HL-60 (cell line): ENCODE measurements at regions not wholly inside any gene's neighbourhood (a gene's known extent, or its start where the extent isn't known, plus 50 kb on each side); places are given as distances from the start of the nearest gene placed in this dataset.

Experiments
- DNase-seq, 2 experiments: peaks; one replicate each; pipeline ENCODE4 v3.0.0-alpha.2; 2010 to 2020; ENCODE audit warnings: low read depth in 1 of 2, low spot score in 1 of 2
- H3K27ac ChIP-seq: fragments of 250-450 bp; sonication (Bioruptor Pico); replicated peaks from 2 replicates; pipeline ENCODE4 v1.5.1; 2020; ENCODE audit warnings: mild to moderate bottlenecking, moderate library complexity
- H3K27me3 ChIP-seq: fragments of 250-450 bp; sonication (Bioruptor Pico); 2 replicates; pipeline ENCODE4 v1.5.1; 2021; ENCODE audit warnings: mild to moderate bottlenecking, moderate library complexity; ENCODE audit not compliant: insufficient read depth, poor library complexity, severe bottlenecking
- H3K4me3 ChIP-seq: replicated peaks from 2 replicates; pipeline ENCODE4 v1.5.1; 2011; ENCODE audit warnings: mild to moderate bottlenecking, control low read depth, low read length; ENCODE audit not compliant: insufficient read depth
- GABPA ChIP-seq: IDR thresholded peaks from 2 replicates; pipeline ENCODE4 v1.6.1; 2012; ENCODE audit warnings: low read depth
- POLR2AphosphoS5 ChIP-seq: IDR thresholded peaks from 2 replicates; pipeline ENCODE4 v1.6.1; 2012; ENCODE audit warnings: low read depth
- SPI1 ChIP-seq: IDR thresholded peaks from 2 replicates; pipeline ENCODE4 v1.6.1; 2012; ENCODE audit warnings: low read depth, mild to moderate bottlenecking, borderline replicate concordance
- TF ChIP-seq, protein P1 (sequence below): IDR thresholded peaks from one replicate; pipeline ENCODE4 v1.5.1; 2011; ENCODE audit warnings: low read length, control low read depth, inconsistent platforms; ENCODE audit not compliant: insufficient read depth
- TF ChIP-seq, protein P2 (sequence below): IDR thresholded peaks from 2 replicates; pipeline ENCODE4 v1.6.1; 2012; ENCODE audit warnings: low read depth; ENCODE audit not compliant: insufficient replicate concordance

DNA sequence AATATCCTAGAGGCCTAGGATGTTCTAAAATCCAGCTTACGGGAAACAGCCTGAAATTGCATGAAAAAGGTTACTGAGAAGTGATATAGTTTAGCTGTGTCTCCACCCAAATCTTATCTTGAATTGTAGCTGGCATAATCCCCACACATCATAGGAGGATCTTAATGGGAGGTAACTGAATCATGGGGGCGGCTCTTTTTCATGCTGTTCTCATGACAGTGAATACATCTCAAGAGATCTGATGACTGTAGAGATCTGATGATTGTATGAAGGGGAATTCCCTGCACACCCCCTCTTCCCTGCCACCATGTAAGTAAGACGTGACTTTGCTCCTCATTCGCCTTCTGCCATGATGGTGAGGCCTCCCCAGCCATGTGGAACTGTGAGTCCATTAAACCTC lies 385.6 kb upstream of the ID2 start:
- DNase-seq, result no peak
- H3K27ac ChIP-seq, result no peak overlapping the region
- H3K27me3 ChIP-seq, result no peaks in the 10 kb centered on the region
- TF ChIP-seq GABPA (no peak), SPI1 (no peak)
- no peak overlapping the region for H3K4me3 ChIP-seq

DNA sequence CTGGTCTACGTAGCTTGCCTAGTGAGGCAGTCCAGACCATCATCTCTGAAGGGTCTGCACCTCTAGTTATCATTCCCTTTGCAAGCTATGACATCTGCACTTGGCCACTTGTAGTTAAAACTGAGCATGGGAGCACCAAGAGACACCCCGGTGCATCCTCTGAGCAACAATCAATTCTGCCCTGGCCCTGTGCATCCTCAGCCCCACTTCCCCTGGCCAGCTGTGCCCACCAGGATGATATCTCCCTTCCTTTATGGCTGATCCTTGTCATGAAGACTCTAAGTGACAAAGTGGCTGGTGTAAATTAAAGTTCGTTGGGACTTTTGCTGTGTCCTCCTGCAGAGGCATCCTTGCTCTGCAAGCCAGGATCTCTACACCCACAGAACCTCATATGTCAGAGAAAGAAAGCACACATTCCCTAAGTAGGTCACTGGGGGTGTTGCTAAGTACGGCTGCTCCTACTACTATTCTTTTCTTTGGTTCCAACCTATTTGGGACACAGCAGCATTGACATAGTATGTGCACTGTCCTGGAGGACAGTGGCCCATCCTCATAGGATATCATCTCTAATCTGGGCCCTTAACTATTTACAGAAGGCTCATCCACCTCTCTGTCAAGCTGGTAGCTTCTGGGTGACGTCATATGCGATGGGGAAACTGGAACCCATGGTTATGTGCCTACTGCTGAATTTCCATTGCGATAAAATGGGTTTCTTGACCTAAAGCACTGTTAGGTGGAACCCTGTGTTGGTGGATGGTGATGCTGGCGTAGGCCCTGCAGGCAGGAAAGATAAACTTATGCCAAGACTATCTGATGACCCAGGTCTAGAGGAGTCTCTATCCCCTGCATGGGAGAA lies 384.3 kb upstream of the ID2 start:
- peak overlapping the region; percentile 48 for H3K27ac ChIP-seq
- TF ChIP-seq, protein P1, sequence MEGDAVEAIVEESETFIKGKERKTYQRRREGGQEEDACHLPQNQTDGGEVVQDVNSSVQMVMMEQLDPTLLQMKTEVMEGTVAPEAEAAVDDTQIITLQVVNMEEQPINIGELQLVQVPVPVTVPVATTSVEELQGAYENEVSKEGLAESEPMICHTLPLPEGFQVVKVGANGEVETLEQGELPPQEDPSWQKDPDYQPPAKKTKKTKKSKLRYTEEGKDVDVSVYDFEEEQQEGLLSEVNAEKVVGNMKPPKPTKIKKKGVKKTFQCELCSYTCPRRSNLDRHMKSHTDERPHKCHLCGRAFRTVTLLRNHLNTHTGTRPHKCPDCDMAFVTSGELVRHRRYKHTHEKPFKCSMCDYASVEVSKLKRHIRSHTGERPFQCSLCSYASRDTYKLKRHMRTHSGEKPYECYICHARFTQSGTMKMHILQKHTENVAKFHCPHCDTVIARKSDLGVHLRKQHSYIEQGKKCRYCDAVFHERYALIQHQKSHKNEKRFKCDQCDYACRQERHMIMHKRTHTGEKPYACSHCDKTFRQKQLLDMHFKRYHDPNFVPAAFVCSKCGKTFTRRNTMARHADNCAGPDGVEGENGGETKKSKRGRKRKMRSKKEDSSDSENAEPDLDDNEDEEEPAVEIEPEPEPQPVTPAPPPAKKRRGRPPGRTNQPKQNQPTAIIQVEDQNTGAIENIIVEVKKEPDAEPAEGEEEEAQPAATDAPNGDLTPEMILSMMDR, result no peak
- peak in 1 of 2 experiments; percentile 39 for DNase-seq
- H3K27me3 ChIP-seq, result no peaks in the 10 kb centered on the region
- H3K4me3 ChIP-seq, result no peak overlapping the region

DNA sequence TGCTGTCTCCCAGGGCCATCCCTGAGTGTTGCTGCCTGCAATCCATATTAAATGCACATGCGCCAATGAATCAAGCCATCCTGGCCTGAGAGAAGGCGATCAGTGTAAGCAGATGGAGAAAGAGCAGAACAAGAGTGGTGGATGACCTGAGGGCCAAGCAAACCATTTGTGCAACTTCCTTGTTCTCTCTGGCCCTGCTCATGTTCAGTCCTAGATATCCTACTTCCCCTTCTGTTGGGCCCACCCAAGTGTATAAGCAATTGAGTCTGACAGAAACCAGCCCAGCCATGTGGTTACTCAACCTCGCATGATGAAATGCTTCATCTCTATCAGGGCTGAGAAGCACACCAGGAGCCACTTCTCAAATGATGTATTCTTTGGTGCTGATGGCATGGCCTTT lies 383.1 kb upstream of the ID2 start:
- peak; percentile 98 to 99 for DNase-seq
- Histone ChIP-seq H3K4me3 (no peak overlapping the region), H3K27ac (peak overlapping the region; percentile 48), H3K27me3 (no peaks in the 10 kb centered on the region)
- TF ChIP-seq, protein P1, result no peak
- peak; percentile 87; the same call in 1 of the 2 replicates for TF ChIP-seq SPI1
- peak; percentile 82 for TF ChIP-seq POLR2AphosphoS5

DNA sequence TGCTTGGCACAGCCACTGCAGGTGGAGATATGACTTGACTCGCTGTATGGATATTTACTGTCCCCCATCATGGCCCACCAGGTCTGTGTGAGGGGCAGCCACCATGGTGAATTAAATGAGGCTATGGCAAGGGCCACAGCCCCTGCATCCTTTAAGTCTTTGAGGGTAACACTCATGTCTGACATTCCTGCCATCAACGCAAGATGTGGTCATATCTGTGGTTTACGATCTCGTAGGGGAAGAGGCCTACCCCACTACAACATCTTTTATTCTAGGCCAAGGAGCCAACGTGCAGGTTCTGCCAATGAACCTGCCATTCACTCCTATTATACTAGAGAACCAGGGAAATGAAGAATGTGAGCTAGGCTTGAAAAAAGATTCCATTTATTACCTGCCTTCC lies 381.6 kb upstream of the ID2 start:
- peak in 1 of 2 experiments; percentile 56 for DNase-seq
- TF ChIP-seq GABPA, result no peak
- TF ChIP-seq, protein P2, sequence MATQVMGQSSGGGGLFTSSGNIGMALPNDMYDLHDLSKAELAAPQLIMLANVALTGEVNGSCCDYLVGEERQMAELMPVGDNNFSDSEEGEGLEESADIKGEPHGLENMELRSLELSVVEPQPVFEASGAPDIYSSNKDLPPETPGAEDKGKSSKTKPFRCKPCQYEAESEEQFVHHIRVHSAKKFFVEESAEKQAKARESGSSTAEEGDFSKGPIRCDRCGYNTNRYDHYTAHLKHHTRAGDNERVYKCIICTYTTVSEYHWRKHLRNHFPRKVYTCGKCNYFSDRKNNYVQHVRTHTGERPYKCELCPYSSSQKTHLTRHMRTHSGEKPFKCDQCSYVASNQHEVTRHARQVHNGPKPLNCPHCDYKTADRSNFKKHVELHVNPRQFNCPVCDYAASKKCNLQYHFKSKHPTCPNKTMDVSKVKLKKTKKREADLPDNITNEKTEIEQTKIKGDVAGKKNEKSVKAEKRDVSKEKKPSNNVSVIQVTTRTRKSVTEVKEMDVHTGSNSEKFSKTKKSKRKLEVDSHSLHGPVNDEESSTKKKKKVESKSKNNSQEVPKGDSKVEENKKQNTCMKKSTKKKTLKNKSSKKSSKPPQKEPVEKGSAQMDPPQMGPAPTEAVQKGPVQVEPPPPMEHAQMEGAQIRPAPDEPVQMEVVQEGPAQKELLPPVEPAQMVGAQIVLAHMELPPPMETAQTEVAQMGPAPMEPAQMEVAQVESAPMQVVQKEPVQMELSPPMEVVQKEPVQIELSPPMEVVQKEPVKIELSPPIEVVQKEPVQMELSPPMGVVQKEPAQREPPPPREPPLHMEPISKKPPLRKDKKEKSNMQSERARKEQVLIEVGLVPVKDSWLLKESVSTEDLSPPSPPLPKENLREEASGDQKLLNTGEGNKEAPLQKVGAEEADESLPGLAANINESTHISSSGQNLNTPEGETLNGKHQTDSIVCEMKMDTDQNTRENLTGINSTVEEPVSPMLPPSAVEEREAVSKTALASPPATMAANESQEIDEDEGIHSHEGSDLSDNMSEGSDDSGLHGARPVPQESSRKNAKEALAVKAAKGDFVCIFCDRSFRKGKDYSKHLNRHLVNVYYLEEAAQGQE, result no peak
- TF ChIP-seq SPI1, result no peak
- TF ChIP-seq, protein P1, result no peak
- TF ChIP-seq POLR2AphosphoS5, result no peak
- Histone ChIP-seq H3K4me3 (no peak overlapping the region), H3K27ac (peak overlapping the region; percentile 29; the same call in 1 of the 2 replicates), H3K27me3 (no peaks in the 10 kb centered on the region)

DNA sequence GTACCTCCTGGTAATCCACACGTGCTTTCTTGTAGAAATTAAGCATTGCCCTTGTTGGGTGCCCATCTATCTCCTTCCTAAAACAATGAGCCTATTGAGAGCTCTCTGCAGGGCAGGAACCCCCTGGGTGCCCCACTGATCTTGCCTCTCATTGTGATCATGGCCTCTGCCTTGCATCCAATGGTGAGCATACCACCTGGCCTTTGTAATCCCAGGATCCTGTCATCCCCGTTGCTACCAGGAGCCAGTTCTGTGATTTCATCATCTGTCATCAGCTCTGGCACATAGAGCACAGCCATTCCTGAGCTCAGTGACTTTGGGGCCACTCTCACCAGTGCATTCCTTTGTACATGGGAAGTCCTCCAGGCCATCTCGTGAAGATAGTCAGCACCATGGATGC lies 381.0 kb upstream of the ID2 start:
- peak overlapping the region; percentile 29; the same call in 1 of the 2 replicates for H3K27ac ChIP-seq
- DNase-seq, result no peak

More for the DNA sequence above, 381.0 kb upstream of the ID2 start:
- no peak overlapping the region for H3K4me3 ChIP-seq
- TF ChIP-seq, protein P1, result no peak
- TF ChIP-seq SPI1 (no peak), GABPA (no peak), POLR2AphosphoS5 (no peak)
- TF ChIP-seq, protein P2, result no peak
- H3K27me3 ChIP-seq, result no peaks in the 10 kb centered on the region
